Sigmoid colon (tissue), 4 donors: ENCODE measurements at regions not wholly inside any gene's neighbourhood (a gene's known extent, or its start where the extent isn't known, plus 50 kb on each side); places are given as distances from the start of the nearest gene placed in this dataset.

ENCODE experiments used
- EP300 ChIP-seq, 4 donors: sonication (generic); formaldehyde crosslinking; IDR thresholded peaks; one replicate each; pipeline ENCODE4 v1.6.1; 2017; ENCODE audit warnings: antibody characterized with exemption in 4 of 4
- POLR2A ChIP-seq, 2 donors: fragments of 450-650 bp; IDR thresholded peaks; one replicate each; pipeline ENCODE4 v1.6.1; 2016; ENCODE audit warnings: antibody characterized with exemption in 2 of 2, mild to moderate bottlenecking in 2 of 2, moderate library complexity in 2 of 2
- POLR2AphosphoS5 ChIP-seq, 4 donors: sonication (generic); formaldehyde crosslinking; IDR thresholded peaks; one replicate each; pipeline ENCODE4 v1.6.1; 2017; ENCODE audit warnings: antibody characterized with exemption in 4 of 4
- TF ChIP-seq, protein P1 (sequence below), 4 experiments: fragments of 450-650 bp in 3 of 4; fragments of 200-600 bp in 1 of 4; IDR thresholded peaks; one replicate each; pipeline ENCODE4 v1.5.1; 2016 to 2019; ENCODE audit warnings: antibody characterized with exemption in 4 of 4, mild to moderate bottlenecking in 3 of 4, moderate library complexity in 2 of 4

DNA sequence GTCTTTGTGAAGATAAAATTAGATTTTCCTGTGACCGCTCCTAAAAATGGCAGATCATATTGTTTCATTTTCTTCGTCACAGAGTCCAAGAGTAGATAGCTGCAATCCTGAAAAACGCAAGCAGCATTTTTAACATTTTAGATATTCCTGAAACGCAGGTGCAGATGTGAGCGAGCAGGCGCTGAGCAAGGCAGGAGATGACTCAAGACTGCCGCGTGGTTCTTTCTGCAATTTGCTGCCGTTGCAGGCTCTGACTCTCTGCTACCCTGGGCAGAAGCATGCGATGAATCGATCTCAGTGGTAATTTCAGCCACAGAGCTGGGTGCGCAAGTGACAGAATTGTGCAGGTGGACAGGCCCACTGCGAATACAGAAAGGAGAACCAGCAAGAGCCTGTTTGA is 331.9 kb downstream of the ACTR3B start:
- TF ChIP-seq, protein P1, sequence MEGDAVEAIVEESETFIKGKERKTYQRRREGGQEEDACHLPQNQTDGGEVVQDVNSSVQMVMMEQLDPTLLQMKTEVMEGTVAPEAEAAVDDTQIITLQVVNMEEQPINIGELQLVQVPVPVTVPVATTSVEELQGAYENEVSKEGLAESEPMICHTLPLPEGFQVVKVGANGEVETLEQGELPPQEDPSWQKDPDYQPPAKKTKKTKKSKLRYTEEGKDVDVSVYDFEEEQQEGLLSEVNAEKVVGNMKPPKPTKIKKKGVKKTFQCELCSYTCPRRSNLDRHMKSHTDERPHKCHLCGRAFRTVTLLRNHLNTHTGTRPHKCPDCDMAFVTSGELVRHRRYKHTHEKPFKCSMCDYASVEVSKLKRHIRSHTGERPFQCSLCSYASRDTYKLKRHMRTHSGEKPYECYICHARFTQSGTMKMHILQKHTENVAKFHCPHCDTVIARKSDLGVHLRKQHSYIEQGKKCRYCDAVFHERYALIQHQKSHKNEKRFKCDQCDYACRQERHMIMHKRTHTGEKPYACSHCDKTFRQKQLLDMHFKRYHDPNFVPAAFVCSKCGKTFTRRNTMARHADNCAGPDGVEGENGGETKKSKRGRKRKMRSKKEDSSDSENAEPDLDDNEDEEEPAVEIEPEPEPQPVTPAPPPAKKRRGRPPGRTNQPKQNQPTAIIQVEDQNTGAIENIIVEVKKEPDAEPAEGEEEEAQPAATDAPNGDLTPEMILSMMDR (IDR thresholded peaks at IDR 0.05): no peak
- TF ChIP-seq POLR2A (IDR thresholded peaks at IDR 0.05): no peak
- TF ChIP-seq POLR2AphosphoS5 (IDR thresholded peaks at IDR 0.05): no peak
- TF ChIP-seq EP300 (IDR thresholded peaks at IDR 0.05): no peak
